Mesendoderm (in vitro differentiated cells): ENCODE measurements at regions not wholly inside any gene's neighbourhood (a gene's known extent, or its start where the extent isn't known, plus 50 kb on each side); places are given as distances from the start of the nearest gene placed in this dataset.

Experiments used
- DNase-seq: peaks from one replicate; pipeline ENCODE4 v3.0.0; 2013
- H2AK5ac ChIP-seq: 2 replicates; pipeline ENCODE4 v1.6.1; 2013; ENCODE audit warnings: low read length, inconsistent platforms
- H2BK120ac ChIP-seq: 2 replicates; pipeline ENCODE4 v1.6.1; 2013; ENCODE audit warnings: low read depth, mild to moderate bottlenecking, low read length, moderate library complexity, mixed read lengths
- H2BK15ac ChIP-seq: replicated peaks from 2 replicates; pipeline ENCODE4 v1.6.1; 2013; ENCODE audit warnings: low read depth, mild to moderate bottlenecking, moderate library complexity
- H2BK5ac ChIP-seq: 2 replicates; pipeline ENCODE4 v1.6.1; 2013; ENCODE audit warnings: low read length, inconsistent platforms
- H3K18ac ChIP-seq: 2 replicates; pipeline ENCODE4 v1.6.1; 2013; ENCODE audit warnings: mild to moderate bottlenecking, low read length, mixed read lengths
- H3K23ac ChIP-seq: one replicate; pipeline ENCODE4 v1.6.1; 2013; ENCODE audit warnings: low read length
- H3K27ac ChIP-seq: 2 replicates; pipeline ENCODE4 v1.5.1; 2013; ENCODE audit warnings: low read depth, mild to moderate bottlenecking, inconsistent platforms, low read length, moderate library complexity
- H3K27me3 ChIP-seq: 2 replicates; pipeline ENCODE4 v1.6.1; 2013; ENCODE audit warnings: low read length, control low read depth, mild to moderate bottlenecking, inconsistent platforms; ENCODE audit not compliant: insufficient read depth, poor library complexity
- H3K36me3 ChIP-seq: 2 replicates; pipeline ENCODE4 v1.6.1; 2013; ENCODE audit warnings: low read length, inconsistent platforms; ENCODE audit not compliant: control insufficient read depth, insufficient read depth
- H3K4ac ChIP-seq: one replicate; pipeline ENCODE4 v1.6.1; 2013; ENCODE audit warnings: low read depth, mild to moderate bottlenecking, low read length, moderate library complexity
- H3K4me1 ChIP-seq: 2 replicates; pipeline ENCODE4 v1.6.1; 2013; ENCODE audit warnings: low read depth, low read length, inconsistent platforms; ENCODE audit not compliant: control insufficient read depth
- H3K4me2 ChIP-seq: 2 replicates; pipeline ENCODE4 v1.6.1; 2013; ENCODE audit warnings: low read length
- H3K4me3 ChIP-seq: 2 replicates; pipeline ENCODE4 v1.5.1; 2013; ENCODE audit warnings: mild to moderate bottlenecking, low read length
- H3K56ac ChIP-seq: one replicate; pipeline ENCODE4 v1.6.1; 2013; ENCODE audit warnings: low read length
- H3K79me1 ChIP-seq: 2 replicates; pipeline ENCODE4 v1.6.1; 2013; ENCODE audit warnings: low read length, inconsistent platforms
- H3K79me2 ChIP-seq: 2 replicates; pipeline ENCODE4 v1.6.1; 2013; ENCODE audit warnings: mild to moderate bottlenecking, low read length; ENCODE audit not compliant: control insufficient read depth, insufficient read depth
- H3K9ac ChIP-seq: 2 replicates; pipeline ENCODE4 v1.6.1; 2013; ENCODE audit warnings: low read length, inconsistent platforms
- H4K5ac ChIP-seq: one replicate; pipeline ENCODE4 v1.6.1; 2013; ENCODE audit warnings: low read length
- H4K8ac ChIP-seq: one replicate; pipeline ENCODE4 v1.6.1; 2013; ENCODE audit warnings: low read depth, mild to moderate bottlenecking, control low read depth, low read length, moderate library complexity
- WGBS: extraction: QIAGEN DNeasy Blood & Tissue Kit; methylation state at CpG from one replicate; pipeline ENCODE4 v1.1.7; 2013; ENCODE audit warnings: low lambda C conversion rate, missing lambda C conversion rate; ENCODE audit not compliant: insufficient coverage; ENCODE audit errors: extremely low coverage; 5-methylcytosine and 5-hydroxymethylcytosine counted together

GRCh38 chr9:89771205-89771604 lies 166.4 kb downstream of the GADD45G start:
- no peak overlapping the region for H2BK15ac ChIP-seq
- H3K4me1 ChIP-seq: no peaks in the 10 kb centered on the region
- H3K27ac ChIP-seq: no peak overlapping the region
- no peak overlapping the region for H3K56ac ChIP-seq
- H3K79me2 ChIP-seq: no peaks in the 10 kb centered on the region
- H3K79me1 ChIP-seq: no peaks in the 10 kb centered on the region
- no peak overlapping the region for H4K5ac ChIP-seq
- H3K9ac ChIP-seq: no peak overlapping the region
- H3K4me3 ChIP-seq: no peak overlapping the region
- H2BK5ac ChIP-seq: no peak overlapping the region
- H2AK5ac ChIP-seq: no peak overlapping the region
- H3K4ac ChIP-seq: no peak overlapping the region
- H3K36me3 ChIP-seq: no peaks in the 10 kb centered on the region
- no peak overlapping the region for H4K8ac ChIP-seq
- no peak overlapping the region for H3K23ac ChIP-seq
- no peaks in the 10 kb centered on the region for H3K27me3 ChIP-seq
- H3K4me2 ChIP-seq: no peak overlapping the region
- no peak for DNase-seq
- H3K18ac ChIP-seq: no peak overlapping the region
- WGBS: no CpG with 5 or more reads among the region's 4 CpGs
- no peak overlapping the region for H2BK120ac ChIP-seq

- no peak overlapping the region for H2BK15ac ChIP-seq
- no peaks in the 10 kb centered on the region for H3K4me1 ChIP-seq
- H4K5ac ChIP-seq: no peak overlapping the region
- no peaks in the 10 kb centered on the region for H3K36me3 ChIP-seq
- no peak overlapping the region for H3K23ac ChIP-seq
- H2BK5ac ChIP-seq: no peak overlapping the region
- no peak overlapping the region for H3K4me2 ChIP-seq
- no peak for DNase-seq
- no peak overlapping the region for H3K56ac ChIP-seq
- no peak overlapping the region for H2BK120ac ChIP-seq
- no peaks in the 10 kb centered on the region for H3K27me3 ChIP-seq
- no CpG with 5 or more reads among the region's 8 CpGs for WGBS
- no peak overlapping the region for H4K8ac ChIP-seq
- H3K18ac ChIP-seq: no peak overlapping the region
- H3K4ac ChIP-seq: no peak overlapping the region
- no peak overlapping the region for H2AK5ac ChIP-seq
- H3K9ac ChIP-seq: no peak overlapping the region
- H3K79me2 ChIP-seq: no peaks in the 10 kb centered on the region
- no peak overlapping the region for H3K4me3 ChIP-seq
- H3K27ac ChIP-seq: no peak overlapping the region
- H3K79me1 ChIP-seq: no peaks in the 10 kb centered on the region
Measured at GRCh38 chr9:89773170-89773569, 168.4 kb downstream of the GADD45G start.

GRCh38 chr9:89774858-89775370 lies 170.1 kb downstream of the GADD45G start:
- no peak for DNase-seq
- H3K4me2 ChIP-seq: no peak overlapping the region
- no peaks in the 10 kb centered on the region for H3K79me1 ChIP-seq
- no peaks in the 10 kb centered on the region for H3K36me3 ChIP-seq
- H3K23ac ChIP-seq: no peak overlapping the region
- H2BK5ac ChIP-seq: no peak overlapping the region
- H3K4me1 ChIP-seq: no peaks in the 10 kb centered on the region
- no peak overlapping the region for H3K9ac ChIP-seq
- H3K4me3 ChIP-seq: no peak overlapping the region
- no peaks in the 10 kb centered on the region for H3K27me3 ChIP-seq
- no peak overlapping the region for H2AK5ac ChIP-seq
- no CpG with 5 or more reads among the region's 7 CpGs for WGBS
- H4K8ac ChIP-seq: no peak overlapping the region
- H2BK120ac ChIP-seq: no peak overlapping the region
- H3K79me2 ChIP-seq: no peaks in the 10 kb centered on the region
- H3K18ac ChIP-seq: no peak overlapping the region
- H3K27ac ChIP-seq: no peak overlapping the region
- no peak overlapping the region for H3K56ac ChIP-seq
- no peak overlapping the region for H2BK15ac ChIP-seq
- no peak overlapping the region for H3K4ac ChIP-seq
- no peak overlapping the region for H4K5ac ChIP-seq

- no peak for DNase-seq
- no peaks in the 10 kb centered on the region for H3K79me2 ChIP-seq
- no peak overlapping the region for H3K56ac ChIP-seq
- no peaks in the 10 kb centered on the region for H3K36me3 ChIP-seq
- H2BK5ac ChIP-seq: no peak overlapping the region
- no peak overlapping the region for H3K4me2 ChIP-seq
- H2AK5ac ChIP-seq: no peak overlapping the region
- no peak overlapping the region for H3K4me3 ChIP-seq
- H3K9ac ChIP-seq: no peak overlapping the region
- H3K4me1 ChIP-seq: no peaks in the 10 kb centered on the region
- no peak overlapping the region for H3K4ac ChIP-seq
- H3K27me3 ChIP-seq: no peaks in the 10 kb centered on the region
- H4K5ac ChIP-seq: no peak overlapping the region
- H3K79me1 ChIP-seq: no peaks in the 10 kb centered on the region
- H2BK15ac ChIP-seq: no peak overlapping the region
- no peak overlapping the region for H3K18ac ChIP-seq
- H3K23ac ChIP-seq: no peak overlapping the region
- H2BK120ac ChIP-seq: no peak overlapping the region
- WGBS: no CpG with 5 or more reads among the region's 6 CpGs
- no peak overlapping the region for H3K27ac ChIP-seq
- no peak overlapping the region for H4K8ac ChIP-seq
Measured at GRCh38 chr9:89775641-89776040, 170.8 kb downstream of the GADD45G start.

GRCh38 chr9:89776795-89777525 lies 172.1 kb downstream of the GADD45G start:
- H3K4me2 ChIP-seq: no peak overlapping the region
- H3K9ac ChIP-seq: no peak overlapping the region
- H3K27me3 ChIP-seq: no peaks in the 10 kb centered on the region
- H3K27ac ChIP-seq: no peak overlapping the region
- no peak overlapping the region for H3K4me3 ChIP-seq
- no peak for DNase-seq
- H3K56ac ChIP-seq: no peak overlapping the region
- H3K18ac ChIP-seq: no peak overlapping the region
- H2BK15ac ChIP-seq: no peak overlapping the region
- WGBS: no CpG with 5 or more reads among the region's 11 CpGs
- no peak overlapping the region for H3K23ac ChIP-seq
- H4K5ac ChIP-seq: no peak overlapping the region
- no peak overlapping the region for H3K4ac ChIP-seq
- H2BK5ac ChIP-seq: no peak overlapping the region
- H3K79me2 ChIP-seq: no peaks in the 10 kb centered on the region
- no peak overlapping the region for H2AK5ac ChIP-seq
- H4K8ac ChIP-seq: no peak overlapping the region
- no peaks in the 10 kb centered on the region for H3K36me3 ChIP-seq
- H3K4me1 ChIP-seq: no peaks in the 10 kb centered on the region
- H3K79me1 ChIP-seq: no peaks in the 10 kb centered on the region
- no peak overlapping the region for H2BK120ac ChIP-seq

GRCh38 chr9:89777544-89777943 lies 172.7 kb downstream of the GADD45G start:
- no CpG with 5 or more reads among the region's 6 CpGs for WGBS
- no peak overlapping the region for H2BK15ac ChIP-seq
- no peaks in the 10 kb centered on the region for H3K36me3 ChIP-seq

More at GRCh38 chr9:89777544-89777943, 172.7 kb downstream of the GADD45G start:
- no peak overlapping the region for H3K18ac ChIP-seq
- no peak overlapping the region for H3K9ac ChIP-seq
- H3K4me3 ChIP-seq: no peak overlapping the region
- H3K56ac ChIP-seq: no peak overlapping the region
- no peak overlapping the region for H3K27ac ChIP-seq
- no peak overlapping the region for H4K8ac ChIP-seq
- H3K27me3 ChIP-seq: no peaks in the 10 kb centered on the region
- H3K79me1 ChIP-seq: no peaks in the 10 kb centered on the region
- H3K79me2 ChIP-seq: no peaks in the 10 kb centered on the region
- no peak overlapping the region for H2AK5ac ChIP-seq
- no peak overlapping the region for H4K5ac ChIP-seq
- no peak overlapping the region for H2BK5ac ChIP-seq
- no peak overlapping the region for H3K4ac ChIP-seq
- no peak overlapping the region for H3K4me2 ChIP-seq
- DNase-seq: no peak
- no peaks in the 10 kb centered on the region for H3K4me1 ChIP-seq
- H3K23ac ChIP-seq: no peak overlapping the region
- H2BK120ac ChIP-seq: no peak overlapping the region
